DMS114 treated with DMSO at 0.1 percent for 48 hours (cell line): ENCODE measurements at regions not wholly inside any gene's neighbourhood (a gene's known extent, or its start where the extent isn't known, plus 50 kb on each side); places are given as distances from the start of the nearest gene placed in this dataset.
"Not testable (repeated sequence)": the region's sequence is repeated elsewhere in the genome, so short reads cannot be mapped to it uniquely, and the experiment has no call there.

Source experiments
- DNase-seq: peaks from one replicate; lab custom pipeline; 2025; ENCODE audit not compliant: unreplicated experiment; lab: John Stamatoyannopoulos, UW

DNA sequence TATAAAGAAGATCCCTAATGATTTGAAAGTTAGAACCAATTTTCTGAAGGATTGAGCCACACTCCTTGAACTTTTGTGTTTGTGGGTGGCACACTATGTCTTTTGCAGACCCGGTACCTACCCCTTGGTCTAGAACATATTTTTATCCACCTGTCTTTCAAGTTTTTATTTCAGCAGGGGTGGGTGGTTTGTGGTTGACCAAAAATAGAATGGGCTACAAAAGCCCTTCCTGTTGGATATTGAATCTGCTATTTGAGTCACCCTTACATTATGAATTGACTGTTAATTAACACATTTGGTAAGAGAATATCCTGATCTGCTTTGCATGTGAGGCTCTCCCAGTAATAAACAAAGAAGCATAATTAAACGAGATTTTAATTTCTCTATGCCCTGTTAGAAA is 401.2 kb downstream of the POTEH start:
- DNase-seq = not testable (repeated sequence)

DNA sequence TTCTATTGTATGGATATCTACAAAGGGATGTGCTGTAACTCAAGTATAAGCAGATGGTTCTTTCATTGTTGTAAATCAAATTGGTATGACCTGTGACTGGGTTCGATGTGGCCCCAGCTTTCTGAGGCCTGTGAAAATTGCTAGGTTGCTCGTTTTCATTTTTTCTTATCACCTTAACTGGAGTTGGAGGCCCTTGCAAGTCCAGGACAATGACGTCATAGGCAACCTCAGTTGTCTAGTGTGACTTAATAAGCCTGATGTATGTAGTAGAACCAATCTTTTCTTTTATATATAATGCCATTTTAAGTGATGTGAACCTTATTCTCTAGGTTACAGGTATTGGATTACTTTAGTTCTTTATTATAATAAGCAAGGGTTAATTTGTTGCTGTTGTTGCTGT is 415.3 kb downstream of the POTEH start:
- not testable (repeated sequence) for DNase-seq

DNA sequence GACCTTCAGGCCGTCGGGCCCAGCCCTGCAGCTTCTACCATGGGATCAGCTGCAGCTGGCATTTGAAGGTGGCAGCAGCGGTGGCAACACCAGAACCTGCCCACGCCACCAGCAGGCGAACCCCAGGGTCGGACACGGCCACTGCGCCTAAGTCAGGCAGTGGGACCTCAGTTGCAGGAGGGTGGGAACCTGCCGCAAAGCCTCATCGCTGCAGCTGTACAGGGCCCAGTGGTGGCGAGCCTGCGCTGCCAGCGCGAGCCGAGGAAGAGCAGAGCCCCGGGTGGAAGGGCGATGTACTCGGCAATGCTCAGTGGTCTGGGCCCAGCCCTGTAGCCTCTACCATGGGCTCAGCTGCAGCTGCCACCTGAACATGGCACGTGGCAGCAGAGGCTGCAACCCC is 441.6 kb downstream of the POTEH start:
- DNase-seq = not testable (repeated sequence)

DNA sequence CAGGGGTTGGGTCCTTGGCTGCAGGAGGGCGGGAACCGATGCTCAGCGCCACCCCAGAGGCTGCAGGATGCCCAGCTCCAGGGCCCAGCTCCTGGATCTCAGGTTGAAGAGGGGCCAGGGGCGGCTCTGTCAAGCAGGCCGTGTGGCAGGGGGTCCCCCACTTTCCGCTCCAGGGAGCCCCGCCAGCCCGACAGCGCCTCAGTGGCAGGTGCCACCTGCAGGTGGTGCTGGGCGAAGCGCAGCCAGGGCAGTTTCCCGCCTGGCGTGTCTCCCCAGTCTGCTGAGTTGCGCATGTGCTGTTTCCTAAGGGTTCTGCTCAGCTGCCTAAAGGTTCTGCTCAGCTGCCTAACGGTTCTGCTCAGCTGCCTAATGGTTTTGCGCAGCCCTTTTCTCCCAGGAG is 442.1 kb downstream of the POTEH start:
- no peak for DNase-seq

DNA sequence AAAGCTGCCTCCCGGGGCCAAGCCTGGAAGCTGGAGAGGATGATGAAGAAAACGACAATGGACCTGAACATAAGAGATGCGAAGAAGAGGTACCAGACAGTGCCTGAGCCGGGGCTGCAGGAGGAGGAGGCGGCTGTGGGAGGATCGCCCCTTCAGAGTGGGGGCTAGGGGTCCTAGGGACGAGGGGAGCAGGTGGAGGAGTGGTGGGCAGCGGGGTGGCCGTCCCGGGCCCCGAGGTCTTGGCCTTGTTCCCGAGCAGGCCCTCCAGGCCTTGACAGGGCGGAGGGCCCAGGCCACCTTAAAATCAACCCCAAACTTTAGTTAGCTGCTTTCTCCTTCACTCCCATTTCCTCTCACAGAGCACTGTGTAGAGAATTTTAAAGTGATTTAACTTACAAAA is 442.8 kb downstream of the POTEH start:
- DNase-seq = not testable (repeated sequence)

DNA sequence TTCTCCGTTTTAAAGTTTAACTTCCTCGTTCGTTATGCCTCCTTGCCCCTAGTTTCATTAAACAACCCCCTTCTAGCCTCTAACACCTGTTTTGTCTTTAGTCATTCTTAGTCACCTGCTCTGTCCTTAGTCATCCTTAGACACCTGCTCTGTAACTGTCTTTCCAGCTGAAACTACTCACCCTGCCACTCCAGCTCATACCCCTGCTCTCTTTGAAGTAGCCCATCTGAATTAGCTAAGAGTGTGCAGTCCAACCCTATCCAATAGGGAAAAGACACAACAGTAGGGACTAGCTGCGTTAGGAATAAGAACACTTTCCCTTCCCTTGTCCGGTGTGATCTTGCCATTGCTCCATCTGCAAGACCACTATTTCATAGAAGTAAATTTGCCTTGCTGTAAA is 446.5 kb downstream of the CCT8L2 start:
- DNase-seq = not testable (repeated sequence)

DNA sequence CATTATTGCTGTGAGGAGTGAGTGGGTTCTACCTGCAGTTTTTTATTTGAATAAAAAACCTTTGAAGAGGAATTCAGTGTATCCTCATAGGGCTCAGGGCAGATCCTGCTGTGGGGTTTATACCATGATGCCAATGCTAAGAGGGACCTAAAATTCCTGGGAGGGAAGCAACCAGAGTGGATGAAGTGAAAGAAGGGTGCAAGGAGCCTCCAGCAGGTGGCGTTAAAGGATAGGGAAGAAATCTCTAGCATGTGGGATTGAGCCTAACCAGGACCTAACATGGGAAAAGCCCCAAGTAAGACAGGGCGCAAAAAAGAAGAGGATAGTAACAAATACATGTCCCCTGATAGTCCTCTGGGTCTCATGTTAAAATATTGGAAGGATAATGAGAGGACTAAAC is 445.7 kb downstream of the CCT8L2 start:
- DNase-seq = peak; percentile 3

DNA sequence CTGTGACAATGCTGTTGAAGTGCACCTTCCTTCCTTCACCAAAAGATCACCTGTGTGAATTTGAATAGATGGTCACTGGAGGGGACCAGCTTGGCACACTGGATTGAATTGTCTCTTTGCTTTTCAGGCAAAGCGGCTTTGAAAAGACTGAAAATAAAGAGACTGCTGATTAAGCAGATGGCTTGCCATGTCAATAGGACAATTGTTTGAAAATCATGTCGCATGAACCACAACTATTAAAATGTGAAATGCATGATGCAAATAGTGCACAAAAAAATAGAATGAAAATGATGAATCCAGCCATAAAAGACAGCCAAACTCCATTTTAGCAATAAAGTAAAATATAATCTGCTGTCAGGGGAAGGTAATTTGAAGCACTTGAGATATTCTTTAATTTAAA is 415.3 kb downstream of the CCT8L2 start:
- not testable (repeated sequence) for DNase-seq

DNA sequence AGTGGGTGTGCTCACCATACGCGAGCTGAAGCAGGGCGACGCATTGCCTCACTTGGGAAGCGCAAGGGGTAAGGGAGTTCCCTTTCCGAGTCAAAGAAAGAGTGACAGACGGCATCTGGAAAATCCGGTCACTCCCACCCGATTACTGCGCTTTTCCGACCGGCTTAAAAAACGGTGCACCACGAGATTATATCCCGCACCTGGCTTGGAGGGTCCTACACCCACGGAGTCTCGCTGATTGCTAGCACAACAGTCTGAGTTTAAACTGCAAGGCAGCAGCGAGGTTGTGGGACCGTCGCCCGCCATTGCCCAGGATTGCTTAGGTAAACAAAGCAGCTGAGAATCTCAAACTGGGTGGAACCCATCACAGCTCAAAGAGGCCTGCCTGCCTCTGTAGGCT is 408.7 kb downstream of the CCT8L2 start:
- not testable (repeated sequence) for DNase-seq
